SK-N-SH (cell line): ENCODE measurements at regions not wholly inside any gene's neighbourhood (a gene's known extent, or its start where the extent isn't known, plus 50 kb on each side); places are given as distances from the start of the nearest gene placed in this dataset.

Experiments
- CTCF ChIA-PET: fragments of 300-600, 350-600 bp; formaldehyde crosslinking; extraction: SDS; loops from one replicate; lab custom pipeline; 2021; lab: Yijun Ruan, JAX
- POLR2A ChIA-PET: fragments of 350-600 bp; sonication (Branson Sonifier 250); formaldehyde crosslinking; extraction: SDS; loops from one replicate; lab custom pipeline; 2020; ENCODE audit warnings: antibody characterized with exemption, inconsistent platforms; lab: Yijun Ruan, JAX
- DNase-seq: peaks from one replicate; pipeline ENCODE4 v3.0.0; 2012
- H2AFZ ChIP-seq: fragments of 200-600 bp; sonication (generic); 2 replicates; pipeline ENCODE4 v1.8.1; 2016; ENCODE audit warnings: antibody characterized with exemption, mild to moderate bottlenecking, low read depth
- H3F3A ChIP-seq: fragments of 200-600 bp; sonication (generic); replicated peaks from 2 replicates; pipeline ENCODE3; 2016; ENCODE audit warnings: antibody characterized with exemption, mild to moderate bottlenecking; ENCODE audit not compliant: insufficient read depth
- H3K27ac ChIP-seq, 2 experiments: fragments of 200-500 bp in 1 of 2; fragments of 200-600 bp in 1 of 2; sonication (Bioruptor generic) in 1 of 2; sonication (generic), shearing (Covaris generic) in 1 of 2; 2 replicates each; pipeline versions ENCODE4 v1.5.1 to v1.6.1; 2014 to 2016; ENCODE audit warnings: low read depth in 2 of 2, inconsistent platforms in 1 of 2, low read length in 1 of 2, mild to moderate bottlenecking in 1 of 2, mixed read lengths in 1 of 2
- H3K27me3 ChIP-seq: fragments of 200-600 bp; sonication (generic), shearing (Covaris generic); 2 replicates; pipeline ENCODE4 v1.6.1; 2016; ENCODE audit warnings: mixed run types; ENCODE audit not compliant: insufficient read depth
- H3K36me3 ChIP-seq, 2 experiments: fragments of 200-500 bp in 1 of 2; fragments of 200-600 bp in 1 of 2; sonication (Bioruptor generic) in 1 of 2; sonication (generic) in 1 of 2; replicated peaks in 1 of 2; 2 replicates each; pipeline versions ENCODE3 to v1.5.1; 2014 to 2016; ENCODE audit warnings: low read length in 1 of 2, mild to moderate bottlenecking in 1 of 2; ENCODE audit not compliant: insufficient read depth in 2 of 2, control insufficient read depth in 1 of 2
- H3K4me1 ChIP-seq, 2 experiments: fragments of 200-500 bp in 1 of 2; fragments of 200-600 bp in 1 of 2; sonication (Bioruptor generic) in 1 of 2; sonication (generic), shearing (Covaris generic) in 1 of 2; 2 replicates each; pipeline versions ENCODE4 v1.5.1 to v1.6.1; 2014 to 2016; ENCODE audit warnings: low read depth in 1 of 2, low read length in 1 of 2, mixed run types in 1 of 2; ENCODE audit not compliant: insufficient read depth in 2 of 2, control insufficient read depth in 1 of 2
- H3K4me2 ChIP-seq: fragments of 200-600 bp; sonication (generic), shearing (Covaris generic); 2 replicates; pipeline ENCODE4 v1.6.1; 2017; ENCODE audit warnings: mixed run types
- H3K4me3 ChIP-seq, 2 experiments: fragments of 200-500 bp in 1 of 2; fragments of 200-600 bp in 1 of 2; sonication (Bioruptor generic) in 1 of 2; sonication (generic), shearing (Covaris generic) in 1 of 2; 2 replicates each; pipeline versions ENCODE4 v1.5.1 to v1.8.1; 2014 to 2016; ENCODE audit warnings: low read depth in 2 of 2, inconsistent platforms in 1 of 2, low read length in 1 of 2, mild to moderate bottlenecking in 1 of 2, mixed read lengths in 1 of 2, moderate library complexity in 1 of 2
- H3K79me2 ChIP-seq: fragments of 200-600 bp; sonication (generic); 2 replicates; pipeline ENCODE4 v1.8.1; 2017; ENCODE audit warnings: mild to moderate bottlenecking; ENCODE audit not compliant: insufficient read depth
- H3K9ac ChIP-seq: fragments of 200-600 bp; sonication (generic); 2 replicates; pipeline ENCODE4 v1.6.1; 2017; ENCODE audit warnings: mixed run types
- H3K9me2 ChIP-seq: fragments of 200-600 bp; sonication (generic); 2 replicates; pipeline ENCODE4 v1.6.1; 2017; ENCODE audit warnings: mixed run types
- H3K9me3 ChIP-seq: fragments of 200-600 bp; sonication (generic); 2 replicates; pipeline ENCODE4 v1.6.1; 2017; ENCODE audit warnings: mixed run types, mild to moderate bottlenecking, moderate library complexity
- H4K20me1 ChIP-seq: fragments of 200-600 bp; sonication (generic); 2 replicates; pipeline ENCODE4 v1.6.1; 2017; ENCODE audit warnings: mild to moderate bottlenecking, mixed run types; ENCODE audit not compliant: insufficient read depth
- EZH2phosphoT487 ChIP-seq: fragments of 200-600 bp; sonication (generic); IDR thresholded peaks from 2 replicates; pipeline ENCODE4 v1.6.1; 2017; ENCODE audit warnings: low read depth, mixed run types, mild to moderate bottlenecking, antibody characterized with exemption, moderate library complexity, borderline replicate concordance
- FOSL2 ChIP-seq: IDR thresholded peaks from 2 replicates; pipeline ENCODE4 v1.4.0; 2012; ENCODE audit warnings: low read depth, mild to moderate bottlenecking, moderate library complexity, borderline replicate concordance
- GATA2 ChIP-seq: sonication (generic); formaldehyde crosslinking; IDR thresholded peaks from 2 replicates; pipeline ENCODE4 v1.5.0; 2020; ENCODE audit warnings: mild to moderate bottlenecking, missing genetic modification reagents
- JUND ChIP-seq: IDR thresholded peaks from 2 replicates; pipeline ENCODE4 v1.4.0; 2012
- NFIC ChIP-seq: IDR thresholded peaks from 2 replicates; pipeline ENCODE4 v1.4.0; 2012; ENCODE audit warnings: borderline replicate concordance
- RAD21 ChIP-seq: IDR thresholded peaks from 2 replicates; pipeline ENCODE4 v1.6.1; 2012; ENCODE audit warnings: mild to moderate bottlenecking, low read length
- SMC3 ChIP-seq: IDR thresholded peaks from 2 replicates; pipeline ENCODE4 v1.6.1; 2012; ENCODE audit warnings: low read depth, low read length, improper control_type of control experiment
- TCF12 ChIP-seq: IDR thresholded peaks from 2 replicates; pipeline ENCODE4 v1.4.0; 2012
- whole genome bisulfite sequencing: methylation state at CpG from one replicate; pipeline ENCODE4 v1.1.6; 2017; ENCODE audit warnings: low lambda C conversion rate; 5-methylcytosine and 5-hydroxymethylcytosine counted together
- TF ChIP-seq, protein P1 (sequence below): IDR thresholded peaks from 2 replicates; pipeline ENCODE4 v1.4.0; 2012; ENCODE audit warnings: low read depth
- TF ChIP-seq, protein P2 (sequence below): IDR thresholded peaks from 2 replicates; pipeline ENCODE4 v1.4.0; 2012; ENCODE audit warnings: low read depth, borderline replicate concordance
- TF ChIP-seq, protein P3 (sequence below): fragments of 150-350 bp; IDR thresholded peaks from 2 replicates; pipeline ENCODE4 v1.6.1; 2017; ENCODE audit warnings: antibody characterized with exemption, low read length, low read depth, borderline replicate concordance
- TF ChIP-seq, protein P4 (sequence below): fragments of 200-600 bp; sonication (generic); IDR thresholded peaks from 2 replicates; pipeline ENCODE4 v1.6.1; 2017; ENCODE audit warnings: antibody characterized with exemption, mild to moderate bottlenecking, moderate library complexity

GRCh38 chr7:46157404-46157803 lies 236.3 kb upstream of the IGFBP3 start:
- DNase-seq = no peak
- no peak overlapping the region for H3K9ac ChIP-seq
- H2AFZ ChIP-seq = no peak overlapping the region
- TF ChIP-seq RAD21 = no peak
- TF ChIP-seq, all 33 proteins: peak for 0
- Histone ChIP-seq H3K27me3 (no peaks in the 10 kb centered on the region), H3K36me3 (no peaks in the 10 kb centered on the region), H3K9me3 (no peaks in the 10 kb centered on the region), H3K4me2 (no peak overlapping the region), H3K79me2 (no peaks in the 10 kb centered on the region), H3K4me3 (no peak overlapping the region), H4K20me1 (no peaks in the 10 kb centered on the region), H3K27ac (no peak overlapping the region), H3K4me1 (peaks cover 0 to 7% of the 10 kb centered on the region in 2 experiments; a peak in 3 of 4 replicates), H3F3A (peaks cover 5% of the 10 kb centered on the region), H3K9me2 (no peaks in the 10 kb centered on the region)
- WGBS = 70% methylated on average over 5 of the region's 5 CpGs
- POLR2A ChIA-PET = no interaction called here
- CTCF ChIA-PET = no interaction called here

DNA sequence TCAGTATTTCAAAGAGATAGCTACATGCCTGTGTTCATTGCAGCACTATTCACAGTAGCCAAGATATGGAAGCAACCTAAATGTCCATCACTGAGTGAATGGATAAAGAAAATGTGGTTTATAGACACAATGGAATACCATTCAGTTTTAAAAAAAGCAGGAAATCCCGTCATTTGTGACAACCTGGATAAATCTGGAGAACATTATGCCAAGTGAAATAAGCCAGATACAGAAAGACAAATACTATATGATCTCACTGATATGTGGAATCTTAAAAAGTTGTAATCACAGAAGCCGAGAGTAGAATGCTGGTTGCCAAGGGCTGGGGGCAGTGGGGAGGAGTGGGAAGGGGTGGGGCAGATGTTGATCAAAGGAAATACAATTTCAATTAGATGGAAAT lies 235.8 kb upstream of the IGFBP3 start:
- Histone ChIP-seq H2AFZ (no peak overlapping the region), H3K4me2 (no peak overlapping the region), H3K27me3 (no peaks in the 10 kb centered on the region), H3F3A (peaks cover 3% of the 10 kb centered on the region), H3K9me3 (no peaks in the 10 kb centered on the region), H3K27ac (no peak overlapping the region), H3K4me1 (peaks cover 0 to 3% of the 10 kb centered on the region in 2 experiments; a peak in 1 of 4 replicates), H3K9me2 (no peaks in the 10 kb centered on the region), H3K79me2 (no peaks in the 10 kb centered on the region)
- 46% methylated on average over 2 of the region's 2 CpGs for WGBS
- CTCF ChIA-PET = interaction anchor here (0.6 to 1.0 kb wide), 2 partner anchors 12 to 1024 kb away, joined by 3 read pairs; no protein-coding TSS in a partner anchor
- DNase-seq = no peak
- TF ChIP-seq, protein P1, sequence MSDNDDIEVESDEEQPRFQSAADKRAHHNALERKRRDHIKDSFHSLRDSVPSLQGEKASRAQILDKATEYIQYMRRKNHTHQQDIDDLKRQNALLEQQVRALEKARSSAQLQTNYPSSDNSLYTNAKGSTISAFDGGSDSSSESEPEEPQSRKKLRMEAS = no peak
- TF ChIP-seq JUND = 0 out of 2 replicates have a peak, but pooled peaks have one; percentile 2
- TF ChIP-seq, protein P2, sequence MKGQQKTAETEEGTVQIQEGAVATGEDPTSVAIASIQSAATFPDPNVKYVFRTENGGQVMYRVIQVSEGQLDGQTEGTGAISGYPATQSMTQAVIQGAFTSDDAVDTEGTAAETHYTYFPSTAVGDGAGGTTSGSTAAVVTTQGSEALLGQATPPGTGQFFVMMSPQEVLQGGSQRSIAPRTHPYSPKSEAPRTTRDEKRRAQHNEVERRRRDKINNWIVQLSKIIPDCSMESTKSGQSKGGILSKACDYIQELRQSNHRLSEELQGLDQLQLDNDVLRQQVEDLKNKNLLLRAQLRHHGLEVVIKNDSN = no peak
- peak; percentile 65; the same call in 1 of the 2 replicates for TF ChIP-seq TCF12
- TF ChIP-seq, protein P3, sequence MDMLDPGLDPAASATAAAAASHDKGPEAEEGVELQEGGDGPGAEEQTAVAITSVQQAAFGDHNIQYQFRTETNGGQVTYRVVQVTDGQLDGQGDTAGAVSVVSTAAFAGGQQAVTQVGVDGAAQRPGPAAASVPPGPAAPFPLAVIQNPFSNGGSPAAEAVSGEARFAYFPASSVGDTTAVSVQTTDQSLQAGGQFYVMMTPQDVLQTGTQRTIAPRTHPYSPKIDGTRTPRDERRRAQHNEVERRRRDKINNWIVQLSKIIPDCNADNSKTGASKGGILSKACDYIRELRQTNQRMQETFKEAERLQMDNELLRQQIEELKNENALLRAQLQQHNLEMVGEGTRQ = no peak
- TF ChIP-seq, all 33 proteins: peak for 2
- POLR2A ChIA-PET = no interaction called here
- Histone ChIP-seq H3K9ac (no peak overlapping the region), H3K36me3 (no peaks in the 10 kb centered on the region), H3K4me3 (no peak overlapping the region), H4K20me1 (no peaks in the 10 kb centered on the region)

DNA sequence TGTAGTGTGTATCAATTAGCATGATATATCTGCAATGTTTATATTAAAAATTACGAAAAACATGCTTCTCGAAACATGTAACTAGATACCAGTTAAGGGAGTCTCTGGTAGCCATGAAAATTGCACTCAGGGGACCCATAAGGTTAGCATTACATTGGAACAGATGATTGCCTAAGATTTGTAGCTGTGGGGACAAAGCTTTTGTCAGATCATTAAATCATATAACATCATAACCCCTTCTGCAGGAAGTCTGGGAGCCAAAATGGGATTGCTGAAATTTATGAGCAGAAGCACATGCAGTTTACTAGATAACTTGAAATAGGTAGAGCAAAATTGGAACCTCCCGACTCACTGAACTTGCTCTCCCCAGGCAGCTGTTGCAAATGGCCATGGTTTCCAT lies 235.0 kb upstream of the IGFBP3 start:
- H3K9ac ChIP-seq = no peak overlapping the region
- CTCF ChIA-PET = interaction anchor here (0.6 to 1.0 kb wide), 5 partner anchors 10 to 1024 kb away, joined by 3 read pairs; no protein-coding TSS in a partner anchor
- no peaks in the 10 kb centered on the region for H3K79me2 ChIP-seq
- H3K27ac ChIP-seq = no peak overlapping the region
- H3K4me2 ChIP-seq = no peak overlapping the region
- WGBS = 71% methylated on average over 3 of the region's 3 CpGs
- no peak for DNase-seq
- H3K9me3 ChIP-seq = no peaks in the 10 kb centered on the region
- H3K4me1 ChIP-seq = peaks cover 0 to 3% of the 10 kb centered on the region in 2 experiments; a peak in 1 of 4 replicates
- H3K27me3 ChIP-seq = no peaks in the 10 kb centered on the region
- TF ChIP-seq TCF12 = no peak
- no peak for TF ChIP-seq EZH2phosphoT487
- no peak for TF ChIP-seq GATA2 (CRISPR knock-in tag)
- no peak for TF ChIP-seq SMC3
- no peak for TF ChIP-seq NFIC
- TF ChIP-seq, protein P4, sequence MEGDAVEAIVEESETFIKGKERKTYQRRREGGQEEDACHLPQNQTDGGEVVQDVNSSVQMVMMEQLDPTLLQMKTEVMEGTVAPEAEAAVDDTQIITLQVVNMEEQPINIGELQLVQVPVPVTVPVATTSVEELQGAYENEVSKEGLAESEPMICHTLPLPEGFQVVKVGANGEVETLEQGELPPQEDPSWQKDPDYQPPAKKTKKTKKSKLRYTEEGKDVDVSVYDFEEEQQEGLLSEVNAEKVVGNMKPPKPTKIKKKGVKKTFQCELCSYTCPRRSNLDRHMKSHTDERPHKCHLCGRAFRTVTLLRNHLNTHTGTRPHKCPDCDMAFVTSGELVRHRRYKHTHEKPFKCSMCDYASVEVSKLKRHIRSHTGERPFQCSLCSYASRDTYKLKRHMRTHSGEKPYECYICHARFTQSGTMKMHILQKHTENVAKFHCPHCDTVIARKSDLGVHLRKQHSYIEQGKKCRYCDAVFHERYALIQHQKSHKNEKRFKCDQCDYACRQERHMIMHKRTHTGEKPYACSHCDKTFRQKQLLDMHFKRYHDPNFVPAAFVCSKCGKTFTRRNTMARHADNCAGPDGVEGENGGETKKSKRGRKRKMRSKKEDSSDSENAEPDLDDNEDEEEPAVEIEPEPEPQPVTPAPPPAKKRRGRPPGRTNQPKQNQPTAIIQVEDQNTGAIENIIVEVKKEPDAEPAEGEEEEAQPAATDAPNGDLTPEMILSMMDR = no peak
- no peak for TF ChIP-seq FOSL2
- no peaks in the 10 kb centered on the region for H3K9me2 ChIP-seq
- POLR2A ChIA-PET = no interaction called here
- no peak overlapping the region for H3K4me3 ChIP-seq
- H3F3A ChIP-seq = no peaks in the 10 kb centered on the region
- no peaks in the 10 kb centered on the region for H3K36me3 ChIP-seq
- H4K20me1 ChIP-seq = no peaks in the 10 kb centered on the region
- no peak overlapping the region for H2AFZ ChIP-seq
